ENCODE measurements at regions not wholly inside any gene's neighbourhood (a gene's known extent, or its start where the extent isn't known, plus 50 kb on each side); places are given as distances from the start of the nearest gene placed in this dataset.
A peak's percentile ranks its signal among the peaks of the same experiment; 100 is the strongest.
"Not testable (repeated sequence)": the region's sequence is repeated elsewhere in the genome, so short reads cannot be mapped to it uniquely, and the experiment has no call there.

DNA sequence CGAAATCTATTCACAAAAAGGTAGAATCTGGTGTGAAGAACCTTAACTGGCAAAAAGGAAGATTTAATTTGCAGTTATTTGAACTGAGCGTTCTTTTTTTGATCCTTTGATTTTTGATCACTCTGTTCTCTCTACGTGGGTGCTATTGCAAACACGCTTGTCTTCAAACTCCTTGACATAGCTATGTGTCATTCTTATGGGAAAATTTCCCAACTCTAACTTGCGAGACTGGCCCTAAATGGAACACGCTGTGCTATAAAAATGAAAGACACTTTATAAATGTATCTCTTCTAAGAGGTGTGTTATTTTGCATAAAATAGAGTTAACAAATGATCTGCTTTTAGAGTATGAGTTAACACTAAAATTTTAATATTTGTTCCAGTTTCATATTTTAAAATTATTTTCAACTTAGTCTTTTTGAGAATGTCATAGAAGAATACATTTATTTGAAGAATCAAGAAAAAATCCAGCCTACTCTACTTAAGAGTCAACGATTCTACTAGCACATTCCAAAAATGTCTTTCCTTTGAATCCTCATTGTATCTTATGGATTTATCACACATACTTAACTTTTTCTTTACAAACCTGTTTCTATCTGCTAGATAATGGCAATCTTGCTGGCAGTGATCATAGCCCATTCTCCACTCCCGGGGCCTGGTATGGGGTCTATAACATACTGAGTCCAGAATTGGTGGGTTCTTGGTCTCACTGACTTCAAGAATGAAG is 610.0 kb upstream of the TBL1XR1 start:
- DNase-seq (ENCODE audit: extremely low spot score), result no peak
- no peaks in the 10 kb centered on the region for H3K9me3 ChIP-seq
- H3K36me3 ChIP-seq, result no peaks in the 10 kb centered on the region
- intact Hi-C loops (cut with DNase I), result no loop called here
- H3K4me3 ChIP-seq, result no peak overlapping the region
- no peak overlapping the region for H3K27ac ChIP-seq (replicated peaks in 1 of 4)
- no peaks in the 10 kb centered on the region for H3K27me3 ChIP-seq
- WGBS, result 95% methylated on average over 8 of the region's 8 CpGs
- TF ChIP-seq, protein P1, sequence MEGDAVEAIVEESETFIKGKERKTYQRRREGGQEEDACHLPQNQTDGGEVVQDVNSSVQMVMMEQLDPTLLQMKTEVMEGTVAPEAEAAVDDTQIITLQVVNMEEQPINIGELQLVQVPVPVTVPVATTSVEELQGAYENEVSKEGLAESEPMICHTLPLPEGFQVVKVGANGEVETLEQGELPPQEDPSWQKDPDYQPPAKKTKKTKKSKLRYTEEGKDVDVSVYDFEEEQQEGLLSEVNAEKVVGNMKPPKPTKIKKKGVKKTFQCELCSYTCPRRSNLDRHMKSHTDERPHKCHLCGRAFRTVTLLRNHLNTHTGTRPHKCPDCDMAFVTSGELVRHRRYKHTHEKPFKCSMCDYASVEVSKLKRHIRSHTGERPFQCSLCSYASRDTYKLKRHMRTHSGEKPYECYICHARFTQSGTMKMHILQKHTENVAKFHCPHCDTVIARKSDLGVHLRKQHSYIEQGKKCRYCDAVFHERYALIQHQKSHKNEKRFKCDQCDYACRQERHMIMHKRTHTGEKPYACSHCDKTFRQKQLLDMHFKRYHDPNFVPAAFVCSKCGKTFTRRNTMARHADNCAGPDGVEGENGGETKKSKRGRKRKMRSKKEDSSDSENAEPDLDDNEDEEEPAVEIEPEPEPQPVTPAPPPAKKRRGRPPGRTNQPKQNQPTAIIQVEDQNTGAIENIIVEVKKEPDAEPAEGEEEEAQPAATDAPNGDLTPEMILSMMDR (IDR thresholded peaks at IDR 0.05), result no peak
- no peak for TF ChIP-seq EP300 (IDR thresholded peaks at IDR 0.05)
- no peak for TF ChIP-seq POLR2A (IDR thresholded peaks at IDR 0.05; ENCODE audit: low read depth)
- TF ChIP-seq POLR2AphosphoS5 (IDR thresholded peaks at IDR 0.05), result no peak
- peaks cover 5 to 30% (median 26%) of the 10 kb centered on the region in 4 donors for H3K4me1 ChIP-seq

- H3K9me3 ChIP-seq; intact Hi-C loops (cut with DNase I); DNase-seq (ENCODE audit: extremely low spot score); H3K36me3 ChIP-seq; H3K27ac ChIP-seq (replicated peaks in 1 of 4); H3K27me3 ChIP-seq; H3K4me3 ChIP-seq: not testable (repeated sequence)
- H3K4me1 ChIP-seq, result peaks cover 6 to 40% (median 28%) of the 10 kb centered on the region in 4 donors
- 97% methylated on average over 12 of the region's 32 CpGs for WGBS
Observed at GRCh38 chr3:177808928-177809478, 611.7 kb upstream of the TBL1XR1 start.

DNA sequence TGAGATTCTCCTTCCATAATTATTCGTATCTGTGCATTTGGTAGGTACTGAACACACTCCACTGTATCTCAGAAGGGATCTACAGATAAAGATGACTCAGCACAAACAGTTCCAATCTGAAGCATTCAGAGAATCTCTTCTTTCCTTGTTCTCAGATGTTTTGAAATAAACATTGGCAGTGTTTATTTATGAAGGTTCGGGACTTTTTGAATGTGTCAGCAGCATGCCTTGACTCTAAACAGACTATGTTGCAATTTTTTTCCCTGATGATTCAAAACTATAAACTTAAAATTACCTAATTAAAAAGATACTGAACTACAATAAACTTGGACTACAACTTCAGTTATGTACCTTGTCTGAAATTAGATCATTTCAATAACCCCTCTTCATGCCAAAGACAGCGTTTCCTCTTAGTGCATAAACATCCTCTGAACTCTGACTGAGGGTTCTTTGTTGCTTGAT is 612.9 kb upstream of the TBL1XR1 start:
- H3K4me3 ChIP-seq, result no peak overlapping the region
- no peaks in the 10 kb centered on the region for H3K27me3 ChIP-seq
- no peaks in the 10 kb centered on the region for H3K36me3 ChIP-seq
- peak overlapping the region in 2 of 4 donors; percentile 1 to 46 for H3K27ac ChIP-seq (replicated peaks in 1 of 4)
- peaks cover 7 to 36% (median 25%) of the 10 kb centered on the region in 4 donors for H3K4me1 ChIP-seq
- WGBS, result 22% methylated on average over 3 of the region's 3 CpGs
- TF ChIP-seq POLR2A (IDR thresholded peaks at IDR 0.05; ENCODE audit: low read depth) (no peak), POLR2AphosphoS5 (IDR thresholded peaks at IDR 0.05) (peak in 1 of 2 donors; percentile 53), EP300 (IDR thresholded peaks at IDR 0.05) (no peak)
- TF ChIP-seq, protein P1 (IDR thresholded peaks at IDR 0.05), result no peak
- H3K9me3 ChIP-seq, result no peaks in the 10 kb centered on the region
- no peak for DNase-seq (ENCODE audit: extremely low spot score)
- intact Hi-C loops (cut with DNase I), result no loop called here

DNA sequence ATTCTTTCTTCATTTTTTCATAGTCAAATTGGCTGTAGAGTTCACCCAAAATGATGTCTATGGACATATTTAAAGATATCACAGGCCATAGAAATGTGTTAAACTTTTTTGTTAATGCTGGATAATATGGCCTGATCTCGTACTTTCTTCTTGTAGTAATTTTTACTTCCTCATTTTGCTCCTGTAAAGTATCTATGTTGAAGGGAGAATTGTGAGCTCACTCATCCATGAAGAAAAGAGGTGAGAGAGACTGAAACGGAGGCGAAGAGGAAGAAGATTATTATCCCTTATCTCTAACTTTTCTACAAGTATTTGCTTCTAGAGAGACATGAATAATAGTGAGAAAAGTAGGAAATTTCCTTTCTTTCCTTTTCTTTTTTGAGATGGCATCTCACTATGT is 613.8 kb upstream of the TBL1XR1 start:
- Histone ChIP-seq H3K4me1 (peaks cover 7 to 37% (median 26%) of the 10 kb centered on the region in 4 donors), H3K4me3 (no peak overlapping the region), H3K27me3 (no peaks in the 10 kb centered on the region), H3K9me3 (no peaks in the 10 kb centered on the region), H3K36me3 (no peaks in the 10 kb centered on the region), H3K27ac (replicated peaks in 1 of 4) (no peak overlapping the region)
- WGBS, result 84% methylated on average over 3 of the region's 3 CpGs
- intact Hi-C loops (cut with DNase I), result no loop called here
- no peak for DNase-seq (ENCODE audit: extremely low spot score)
- no peak for TF ChIP-seq POLR2AphosphoS5 (IDR thresholded peaks at IDR 0.05)
- TF ChIP-seq EP300 (IDR thresholded peaks at IDR 0.05), result no peak
- TF ChIP-seq, protein P1 (IDR thresholded peaks at IDR 0.05), result no peak
- TF ChIP-seq POLR2A (IDR thresholded peaks at IDR 0.05; ENCODE audit: low read depth), result no peak

GRCh38 chr3:177811835-177812234 is 614.6 kb upstream of the TBL1XR1 start:
- TF ChIP-seq, protein P1 (IDR thresholded peaks at IDR 0.05), result no peak
- TF ChIP-seq POLR2A (IDR thresholded peaks at IDR 0.05; ENCODE audit: low read depth) (no peak), POLR2AphosphoS5 (IDR thresholded peaks at IDR 0.05) (no peak), EP300 (IDR thresholded peaks at IDR 0.05) (no peak)
- H3K27ac ChIP-seq (replicated peaks in 1 of 4), result no peak overlapping the region
- no peaks in the 10 kb centered on the region for H3K36me3 ChIP-seq
- H3K4me1 ChIP-seq, result peaks cover 14 to 44% (median 32%) of the 10 kb centered on the region in 4 donors
- no peak overlapping the region for H3K4me3 ChIP-seq
- 84% methylated on average over 1 of the region's 1 CpG for WGBS
- H3K9me3 ChIP-seq, result no peaks in the 10 kb centered on the region
- intact Hi-C loops (cut with DNase I), result no loop called here
- no peak for DNase-seq (ENCODE audit: extremely low spot score)
- no peaks in the 10 kb centered on the region for H3K27me3 ChIP-seq
